ENCODE measurements at regions not wholly inside any gene's neighbourhood (a gene's known extent, or its start where the extent isn't known, plus 50 kb on each side); places are given as distances from the start of the nearest gene placed in this dataset.

DNA sequence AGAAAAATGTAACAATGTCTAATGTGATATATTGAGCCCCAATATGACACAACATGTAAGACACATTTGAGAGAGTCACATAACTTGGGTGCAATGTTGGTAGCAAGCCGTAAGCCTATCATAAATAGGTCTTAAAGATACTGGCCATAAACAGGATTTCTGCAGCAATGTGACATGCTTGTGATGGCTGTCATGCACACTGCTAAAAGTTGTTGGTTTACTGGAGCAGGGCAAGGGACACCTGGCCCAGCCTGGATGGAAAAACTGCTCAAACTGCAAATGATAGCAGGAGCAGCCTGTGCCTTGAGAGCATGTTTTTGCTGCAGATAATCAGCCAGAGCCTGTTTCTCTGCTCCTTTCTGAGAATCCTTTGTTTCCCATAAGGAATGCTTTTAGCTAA, 136.7 kb upstream of the ZNF91 start:
- Histone ChIP-seq H3K9ac (ENCODE audit: low read length) (no peak overlapping the region), H3K4me3 (ENCODE audit: low read length) (no peak overlapping the region), H3K27ac (ENCODE audit: low read depth, low read length) (no peak overlapping the region)

GRCh38 chr19:23531231-23531790, 136.0 kb upstream of the ZNF91 start:
- Histone ChIP-seq H3K27me3 (ENCODE audit: control insufficient read depth, insufficient read depth, low read length) (no peaks in the 10 kb centered on the region), H3K36me3 (ENCODE audit: control insufficient read depth, insufficient read depth, low read length) (no peaks in the 10 kb centered on the region), H3K9ac (ENCODE audit: low read length) (no peak overlapping the region), H3K4me1 (ENCODE audit: control insufficient read depth, insufficient read depth, low read length) (no peaks in the 10 kb centered on the region), H3K4me3 (ENCODE audit: low read length) (no peak overlapping the region), H3K27ac (ENCODE audit: low read depth, low read length) (no peak overlapping the region)

More for the DNA sequence above, 136.7 kb upstream of the ZNF91 start:
- no peaks in the 10 kb centered on the region for H3K36me3 ChIP-seq (ENCODE audit: control insufficient read depth, insufficient read depth, low read length)
- no peaks in the 10 kb centered on the region for H3K4me1 ChIP-seq (ENCODE audit: control insufficient read depth, insufficient read depth, low read length)
- H3K27me3 ChIP-seq (ENCODE audit: control insufficient read depth, insufficient read depth, low read length) = no peaks in the 10 kb centered on the region

DNA sequence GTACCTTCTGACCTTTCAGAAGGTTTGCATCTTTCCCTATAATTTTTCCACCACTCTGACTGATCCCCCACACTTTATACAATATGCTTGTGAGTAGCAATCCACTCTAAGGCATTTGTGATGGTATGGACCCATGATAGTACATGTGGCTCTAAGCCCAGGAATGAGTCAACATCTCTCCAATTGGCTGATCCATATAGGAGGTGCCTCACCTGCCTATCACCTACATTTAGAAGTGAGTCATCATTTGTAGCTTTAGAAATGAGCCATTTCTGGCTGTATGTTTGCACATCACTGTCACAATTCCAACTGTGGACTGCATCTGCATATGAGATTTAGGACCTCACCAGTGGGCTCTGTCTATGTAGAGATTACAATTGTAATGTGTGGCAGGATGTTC, 133.1 kb upstream of the ZNF91 start:
- H3K36me3 ChIP-seq (ENCODE audit: control insufficient read depth, insufficient read depth, low read length) = no peaks in the 10 kb centered on the region
- H3K27ac ChIP-seq (ENCODE audit: low read depth, low read length) = no peak overlapping the region
- H3K4me3 ChIP-seq (ENCODE audit: low read length) = no peak overlapping the region
- no peak overlapping the region for H3K9ac ChIP-seq (ENCODE audit: low read length)
- no peaks in the 10 kb centered on the region for H3K4me1 ChIP-seq (ENCODE audit: control insufficient read depth, insufficient read depth, low read length)
- no peaks in the 10 kb centered on the region for H3K27me3 ChIP-seq (ENCODE audit: control insufficient read depth, insufficient read depth, low read length)

DNA sequence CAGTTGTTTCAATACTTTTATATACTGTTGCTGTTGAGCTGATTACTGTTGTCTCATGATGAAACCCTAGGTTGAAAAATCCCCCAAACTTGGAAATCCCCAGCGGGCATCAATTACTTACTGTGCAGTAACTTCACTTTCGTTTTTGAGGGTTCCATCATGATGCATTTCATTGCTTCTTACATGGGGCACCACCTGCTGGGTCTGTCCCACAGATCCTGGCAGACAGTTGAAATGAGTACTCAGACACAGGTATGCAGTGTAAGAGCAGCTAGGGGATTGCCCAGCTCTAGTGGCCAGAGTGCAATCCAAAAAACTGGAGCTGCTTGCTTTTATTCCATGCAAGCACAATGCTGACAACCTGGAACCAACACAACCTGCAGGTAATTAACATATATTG, 132.5 kb upstream of the ZNF91 start:
- no peak overlapping the region for H3K9ac ChIP-seq (ENCODE audit: low read length)
- no peak overlapping the region for H3K4me3 ChIP-seq (ENCODE audit: low read length)
- no peaks in the 10 kb centered on the region for H3K27me3 ChIP-seq (ENCODE audit: control insufficient read depth, insufficient read depth, low read length)
- no peak overlapping the region for H3K27ac ChIP-seq (ENCODE audit: low read depth, low read length)
- no peaks in the 10 kb centered on the region for H3K4me1 ChIP-seq (ENCODE audit: control insufficient read depth, insufficient read depth, low read length)
- no peaks in the 10 kb centered on the region for H3K36me3 ChIP-seq (ENCODE audit: control insufficient read depth, insufficient read depth, low read length)

- H3K36me3 ChIP-seq (ENCODE audit: control insufficient read depth, insufficient read depth, low read length) = no peaks in the 10 kb centered on the region
- no peaks in the 10 kb centered on the region for H3K4me1 ChIP-seq (ENCODE audit: control insufficient read depth, insufficient read depth, low read length)
- H3K9ac ChIP-seq (ENCODE audit: low read length) = no peak overlapping the region
- H3K27me3 ChIP-seq (ENCODE audit: control insufficient read depth, insufficient read depth, low read length) = no peaks in the 10 kb centered on the region
- H3K27ac ChIP-seq (ENCODE audit: low read depth, low read length) = no peak overlapping the region
- no peak overlapping the region for H3K4me3 ChIP-seq (ENCODE audit: low read length)
Observed at GRCh38 chr19:23526302-23526701, 131.0 kb upstream of the ZNF91 start.

- Histone ChIP-seq H3K4me1 (ENCODE audit: control insufficient read depth, insufficient read depth, low read length) (no peaks in the 10 kb centered on the region), H3K27me3 (ENCODE audit: control insufficient read depth, insufficient read depth, low read length) (no peaks in the 10 kb centered on the region), H3K27ac (ENCODE audit: low read depth, low read length) (no peak overlapping the region), H3K9ac (ENCODE audit: low read length) (no peak overlapping the region), H3K36me3 (ENCODE audit: control insufficient read depth, insufficient read depth, low read length) (no peaks in the 10 kb centered on the region), H3K4me3 (ENCODE audit: low read length) (no peak overlapping the region)
Observed at GRCh38 chr19:23525276-23525852, 130.1 kb upstream of the ZNF91 start.

- Histone ChIP-seq H3K27me3 (ENCODE audit: control insufficient read depth, insufficient read depth, low read length) (no peaks in the 10 kb centered on the region), H3K27ac (ENCODE audit: low read depth, low read length) (no peak overlapping the region), H3K4me1 (ENCODE audit: control insufficient read depth, insufficient read depth, low read length) (no peaks in the 10 kb centered on the region), H3K36me3 (ENCODE audit: control insufficient read depth, insufficient read depth, low read length) (no peaks in the 10 kb centered on the region), H3K9ac (ENCODE audit: low read length) (no peak overlapping the region), H3K4me3 (ENCODE audit: low read length) (no peak overlapping the region)
Observed at GRCh38 chr19:23523863-23524262, 128.6 kb upstream of the ZNF91 start.

DNA sequence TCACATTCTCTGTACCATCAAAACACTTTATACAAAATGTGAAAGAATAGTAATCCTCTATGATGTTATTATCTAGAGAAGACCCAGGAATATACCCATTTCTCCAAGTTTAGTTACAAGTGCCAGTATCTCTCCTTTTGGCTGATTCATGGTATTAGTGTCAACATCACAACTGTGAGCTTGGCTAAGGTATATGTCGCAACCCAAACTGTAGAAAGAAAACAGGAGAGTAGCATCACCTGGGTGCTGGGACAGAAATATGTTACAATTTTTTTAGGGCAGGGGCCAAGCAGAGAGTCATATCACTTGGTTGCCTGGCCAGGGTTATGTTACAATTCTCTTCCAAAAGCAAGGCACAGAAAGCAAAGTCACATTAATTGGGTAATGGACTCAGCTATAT, 127.2 kb upstream of the ZNF91 start:
- no peak overlapping the region for H3K4me3 ChIP-seq (ENCODE audit: low read length)
- no peak overlapping the region for H3K9ac ChIP-seq (ENCODE audit: low read length)
- H3K27me3 ChIP-seq (ENCODE audit: control insufficient read depth, insufficient read depth, low read length) = no peaks in the 10 kb centered on the region
- no peaks in the 10 kb centered on the region for H3K36me3 ChIP-seq (ENCODE audit: control insufficient read depth, insufficient read depth, low read length)
- H3K4me1 ChIP-seq (ENCODE audit: control insufficient read depth, insufficient read depth, low read length) = no peaks in the 10 kb centered on the region
- no peak overlapping the region for H3K27ac ChIP-seq (ENCODE audit: low read depth, low read length)

- Histone ChIP-seq H3K4me3 (ENCODE audit: low read length) (no peak overlapping the region), H3K4me1 (ENCODE audit: control insufficient read depth, insufficient read depth, low read length) (no peaks in the 10 kb centered on the region), H3K27me3 (ENCODE audit: control insufficient read depth, insufficient read depth, low read length) (no peaks in the 10 kb centered on the region), H3K27ac (ENCODE audit: low read depth, low read length) (no peak overlapping the region), H3K36me3 (ENCODE audit: control insufficient read depth, insufficient read depth, low read length) (no peaks in the 10 kb centered on the region), H3K9ac (ENCODE audit: low read length) (no peak overlapping the region)
Observed at GRCh38 chr19:23521471-23521870, 126.2 kb upstream of the ZNF91 start.

- H3K27me3 ChIP-seq (ENCODE audit: control insufficient read depth, insufficient read depth, low read length) = no peaks in the 10 kb centered on the region
- H3K9ac ChIP-seq (ENCODE audit: low read length) = no peak overlapping the region
- H3K36me3 ChIP-seq (ENCODE audit: control insufficient read depth, insufficient read depth, low read length) = no peaks in the 10 kb centered on the region
- no peaks in the 10 kb centered on the region for H3K4me1 ChIP-seq (ENCODE audit: control insufficient read depth, insufficient read depth, low read length)
- no peak overlapping the region for H3K27ac ChIP-seq (ENCODE audit: low read depth, low read length)
- H3K4me3 ChIP-seq (ENCODE audit: low read length) = no peak overlapping the region
Observed at GRCh38 chr19:23520441-23520840, 125.2 kb upstream of the ZNF91 start.

GRCh38 chr19:23519031-23519430, 123.8 kb upstream of the ZNF91 start:
- H3K36me3 ChIP-seq (ENCODE audit: control insufficient read depth, insufficient read depth, low read length) = no peaks in the 10 kb centered on the region
- H3K9ac ChIP-seq (ENCODE audit: low read length) = no peak overlapping the region
- no peaks in the 10 kb centered on the region for H3K27me3 ChIP-seq (ENCODE audit: control insufficient read depth, insufficient read depth, low read length)
- no peaks in the 10 kb centered on the region for H3K4me1 ChIP-seq (ENCODE audit: control insufficient read depth, insufficient read depth, low read length)
- no peak overlapping the region for H3K4me3 ChIP-seq (ENCODE audit: low read length)
- H3K27ac ChIP-seq (ENCODE audit: low read depth, low read length) = no peak overlapping the region

DNA sequence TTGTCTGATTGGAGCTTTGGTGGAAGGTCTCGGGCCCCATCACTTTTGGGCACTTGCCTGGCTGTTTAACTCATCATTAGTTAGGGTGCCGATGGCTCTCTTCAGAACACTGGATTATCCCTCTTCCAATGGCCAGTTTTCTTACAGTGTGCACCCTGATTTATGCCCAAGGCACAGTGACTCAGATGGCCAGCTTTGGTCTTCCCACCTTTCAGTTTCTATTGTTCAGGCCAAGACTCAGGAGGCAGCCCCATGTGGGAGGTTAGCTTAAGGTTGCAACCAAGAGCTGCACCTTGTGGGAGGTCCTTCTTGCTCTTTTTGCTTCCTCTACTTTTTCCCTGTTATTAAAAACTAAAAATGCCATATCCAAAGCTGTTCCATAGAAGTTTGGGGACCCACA, 121.0 kb upstream of the ZNF91 start:
- no peak overlapping the region for H3K27ac ChIP-seq (ENCODE audit: low read depth, low read length)
- no peak overlapping the region for H3K4me3 ChIP-seq (ENCODE audit: low read length)
- no peak overlapping the region for H3K9ac ChIP-seq (ENCODE audit: low read length)

DNA sequence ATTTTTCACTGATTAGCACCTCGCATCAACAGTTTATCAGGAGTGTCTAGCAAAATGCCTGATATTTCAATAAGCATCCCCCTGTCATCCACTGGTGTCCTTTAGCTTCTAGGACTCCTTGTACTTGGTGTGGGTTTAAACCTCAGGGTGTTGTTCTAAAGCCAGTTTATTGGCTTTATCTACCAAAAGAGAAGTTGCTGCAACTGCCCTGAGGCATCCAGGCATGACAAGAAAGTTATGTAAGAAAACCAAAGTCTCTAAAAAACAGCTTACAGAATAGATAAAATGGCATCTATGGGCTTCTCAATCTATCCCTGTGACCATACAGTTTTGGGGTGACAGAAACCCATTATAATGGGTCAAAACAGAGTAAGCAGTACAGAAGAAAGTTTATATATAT, 120.3 kb upstream of the ZNF91 start:
- H3K27ac ChIP-seq (ENCODE audit: low read depth, low read length) = no peak overlapping the region
- no peak overlapping the region for H3K4me3 ChIP-seq (ENCODE audit: low read length)
- no peaks in the 10 kb centered on the region for H3K36me3 ChIP-seq (ENCODE audit: control insufficient read depth, insufficient read depth, low read length)
- no peaks in the 10 kb centered on the region for H3K27me3 ChIP-seq (ENCODE audit: control insufficient read depth, insufficient read depth, low read length)
- H3K9ac ChIP-seq (ENCODE audit: low read length) = no peak overlapping the region
- no peaks in the 10 kb centered on the region for H3K4me1 ChIP-seq (ENCODE audit: control insufficient read depth, insufficient read depth, low read length)

More for the DNA sequence above, 121.0 kb upstream of the ZNF91 start:
- Histone ChIP-seq H3K27me3 (ENCODE audit: control insufficient read depth, insufficient read depth, low read length) (no peaks in the 10 kb centered on the region), H3K4me1 (ENCODE audit: control insufficient read depth, insufficient read depth, low read length) (no peaks in the 10 kb centered on the region), H3K36me3 (ENCODE audit: control insufficient read depth, insufficient read depth, low read length) (no peaks in the 10 kb centered on the region)

Measured in rectal smooth muscle tissue (tissue), 1 donor.